GM23338 (cell line): ENCODE measurements at regions not wholly inside any gene's neighbourhood (a gene's known extent, or its start where the extent isn't known, plus 50 kb on each side); places are given as distances from the start of the nearest gene placed in this dataset.

Experiments used
- ATAC-seq: fragments of 200-7000 bp; cut with Tn5 transposase; 3 replicates; pipeline ENCODE4 v1.9.1; 2020
- DNase-seq: peaks from one replicate; pipeline ENCODE4 v3.0.0-alpha.2; 2015; ENCODE audit warnings: low spot score
- H2AFZ ChIP-seq: fragments of 200-600 bp; sonication (generic); 2 replicates; pipeline ENCODE4 v1.8.0; 2016; ENCODE audit warnings: antibody characterized with exemption, mild to moderate bottlenecking, moderate library complexity
- H3F3A ChIP-seq: fragments of 200-600 bp; sonication (generic); replicated peaks from 2 replicates; pipeline ENCODE4 v1.8.0; 2017; ENCODE audit warnings: antibody characterized with exemption, mixed run types, low read depth
- H3K27ac ChIP-seq: fragments of 200-600 bp; sonication (generic); 2 replicates; pipeline ENCODE4 v1.6.1; 2016; ENCODE audit warnings: low read depth
- H3K27me3 ChIP-seq: fragments of 200-600 bp; sonication (generic); 2 replicates; pipeline ENCODE4 v1.8.0; 2016; ENCODE audit warnings: mild to moderate bottlenecking, mixed run types, moderate library complexity; ENCODE audit not compliant: insufficient read depth
- H3K36me3 ChIP-seq: fragments of 200-600 bp; sonication (generic); 2 replicates; pipeline ENCODE4 v1.8.0; 2016; ENCODE audit warnings: mild to moderate bottlenecking; ENCODE audit not compliant: insufficient read depth
- H3K4me1 ChIP-seq: fragments of 200-600 bp; sonication (generic); 2 replicates; pipeline ENCODE4 v1.8.0; 2016; ENCODE audit warnings: mild to moderate bottlenecking, moderate library complexity; ENCODE audit not compliant: insufficient read depth
- H3K4me2 ChIP-seq: fragments of 200-600 bp; sonication (generic); 2 replicates; pipeline ENCODE4 v1.7.1; 2017; ENCODE audit warnings: mixed run types
- H3K4me3 ChIP-seq: fragments of 200-600 bp; sonication (generic); 2 replicates; pipeline ENCODE4 v1.6.1; 2016; ENCODE audit warnings: mixed run types
- H3K79me2 ChIP-seq: fragments of 200-600 bp; sonication (generic); replicated peaks from 2 replicates; pipeline ENCODE4 v1.8.0; 2017; ENCODE audit warnings: mild to moderate bottlenecking; ENCODE audit not compliant: insufficient read depth
- H3K9me2 ChIP-seq: fragments of 200-600 bp; sonication (generic); 2 replicates; pipeline ENCODE4 v1.8.0; 2017; ENCODE audit not compliant: insufficient read depth
- H4K20me1 ChIP-seq: fragments of 200-600 bp; sonication (generic); replicated peaks from 2 replicates; pipeline ENCODE4 v1.8.0; 2017; ENCODE audit warnings: mild to moderate bottlenecking; ENCODE audit not compliant: insufficient read depth
- H3K27ac Mint-ChIP-seq: 2 replicates; pipeline ENCODE4 v1.8.0; 2020; ENCODE audit warnings: inconsistent platforms, mild to moderate bottlenecking, moderate library complexity, mixed read lengths
- H3K27me3 Mint-ChIP-seq: 3 replicates; pipeline ENCODE4 v1.8.0; 2022; ENCODE audit warnings: low read depth, mild to moderate bottlenecking, moderate library complexity, mixed read lengths, inconsistent platforms; ENCODE audit not compliant: insufficient read depth, poor library complexity
- H3K36me3 Mint-ChIP-seq: 3 replicates; pipeline ENCODE4 v1.8.0; 2021; ENCODE audit warnings: low read depth, mild to moderate bottlenecking, inconsistent platforms, moderate library complexity, mixed read lengths
- H3K4me1 Mint-ChIP-seq: 3 replicates; pipeline ENCODE4 v1.8.0; 2020; ENCODE audit warnings: mild to moderate bottlenecking, inconsistent platforms, mixed read lengths
- H3K4me3 Mint-ChIP-seq: 3 replicates; pipeline ENCODE4 v1.8.0; 2021; ENCODE audit warnings: moderate library complexity, mild to moderate bottlenecking, inconsistent platforms, mixed read lengths
- H3K9me3 Mint-ChIP-seq: 3 replicates; pipeline ENCODE4 v1.8.0; 2020; ENCODE audit warnings: moderate library complexity, mild to moderate bottlenecking, inconsistent platforms, mixed read lengths
- CREB1 ChIP-seq: fragments of 250-450 bp; sonication (Bioruptor Pico); IDR thresholded peaks from 2 replicates; pipeline ENCODE4 v1.5.0; 2020; ENCODE audit warnings: low read depth, mild to moderate bottlenecking, moderate library complexity
- CTCF ChIP-seq, 2 experiments: fragments of 200-600 bp in 1 of 2; sonication (generic) in 1 of 2; conservative IDR thresholded peaks; 2 replicates each; pipeline versions ENCODE4 v1.5.1 to v1.6.1; 2016 to 2017; ENCODE audit warnings: antibody characterized with exemption in 2 of 2, low read depth in 2 of 2, mild to moderate bottlenecking in 2 of 2, moderate library complexity in 1 of 2
- EZH2 ChIP-seq: fragments of 200-600 bp; sonication (generic); IDR thresholded peaks from one replicate; pipeline ENCODE4 v1.8.0; 2017; ENCODE audit warnings: antibody characterized with exemption, mild to moderate bottlenecking, low read depth; ENCODE audit not compliant: unreplicated experiment
- EZH2phosphoT487 ChIP-seq: fragments of 200-600 bp; sonication (generic); IDR thresholded peaks from one replicate; pipeline ENCODE4 v1.8.1; 2018; ENCODE audit warnings: antibody characterized with exemption; ENCODE audit not compliant: unreplicated experiment
- JUNB ChIP-seq: IDR thresholded peaks from one replicate; pipeline ENCODE4 v1.6.1; 2016; ENCODE audit warnings: antibody characterized with exemption; ENCODE audit not compliant: unreplicated experiment
- NANOG ChIP-seq: IDR thresholded peaks from 2 replicates; pipeline ENCODE4 v1.6.1; 2016; ENCODE audit warnings: antibody characterized with exemption, borderline replicate concordance
- POLR2AphosphoS5 ChIP-seq: IDR thresholded peaks from 2 replicates; pipeline ENCODE4 v1.6.1; 2016; ENCODE audit warnings: antibody characterized with exemption, low read depth
- STAT1 ChIP-seq: IDR thresholded peaks from one replicate; pipeline ENCODE4 v1.6.1; 2016; ENCODE audit warnings: antibody characterized with exemption; ENCODE audit not compliant: unreplicated experiment
- ZNF114 ChIP-seq: fragments of 250-450 bp; sonication (Bioruptor Pico); IDR thresholded peaks from 2 replicates; pipeline ENCODE4 v1.5.0; 2020; ENCODE audit warnings: mild to moderate bottlenecking, moderate library complexity
- ZNF331 ChIP-seq: fragments of 250-450 bp; sonication (Bioruptor Pico); IDR thresholded peaks from 2 replicates; pipeline ENCODE4 v1.5.0; 2020; ENCODE audit warnings: low read depth, mild to moderate bottlenecking, moderate library complexity
- ZNF462 ChIP-seq: fragments of 250-450 bp; sonication (Bioruptor Pico); IDR thresholded peaks from 2 replicates; pipeline ENCODE4 v1.5.0; 2020; ENCODE audit warnings: mild to moderate bottlenecking, moderate library complexity
- TF ChIP-seq, protein P1 (sequence below): IDR thresholded peaks from one replicate; pipeline ENCODE4 v1.6.1; 2018; ENCODE audit warnings: antibody characterized with exemption; ENCODE audit not compliant: unreplicated experiment
- TF ChIP-seq, protein P2 (sequence below): IDR thresholded peaks from 2 replicates; pipeline ENCODE4 v1.6.1; 2016; ENCODE audit warnings: antibody characterized with exemption

GRCh38 chr14:76643887-76644286, 117.4 kb upstream of the VASH1 start:
- H3K27ac ChIP-seq, result no peak overlapping the region
- H3K4me1 Mint-ChIP-seq, result peaks cover 10% of the 10 kb centered on the region; the same call in 2 of the 3 replicates

More at GRCh38 chr14:76643887-76644286, 117.4 kb upstream of the VASH1 start:
- no peaks in the 10 kb centered on the region for H4K20me1 ChIP-seq
- peaks cover 4% of the 10 kb centered on the region; the same call in 1 of the 2 replicates for H3K4me1 ChIP-seq
- Mint-ChIP-seq H3K4me3 (no peak overlapping the region), H3K36me3 (no peaks in the 10 kb centered on the region), H3K9me3 (no peaks in the 10 kb centered on the region), H3K27me3 (peaks cover 9% of the 10 kb centered on the region), H3K27ac (no peak overlapping the region)
- no peaks in the 10 kb centered on the region for H3K36me3 ChIP-seq
- peak; percentile 41 for ATAC-seq
- no peaks in the 10 kb centered on the region for H3K27me3 ChIP-seq
- H3F3A ChIP-seq, result no peaks in the 10 kb centered on the region
- H2AFZ ChIP-seq, result 0 out of 2 replicates have a peak overlapping the region, but pooled peaks have one; percentile 28
- no peaks in the 10 kb centered on the region for H3K9me2 ChIP-seq
- peak; percentile 26 for DNase-seq
- H3K4me2 ChIP-seq, result 0 out of 2 replicates have a peak overlapping the region, but pooled peaks have one; percentile 26
- no peaks in the 10 kb centered on the region for H3K79me2 ChIP-seq
- TF ChIP-seq ZNF331 (CRISPR knock-in tag) (no peak), NANOG (no peak), JUNB (no peak), ZNF114 (no peak), STAT1 (no peak), CTCF (conservative IDR thresholded peaks at IDR 0.05; ENCODE audit: low read depth in 2 of 2) (no peak), ZNF462 (CRISPR knock-in tag) (no peak), EZH2phosphoT487 (no peak), CREB1 (no peak), POLR2AphosphoS5 (no peak), EZH2 (no peak)
- TF ChIP-seq, protein P1, sequence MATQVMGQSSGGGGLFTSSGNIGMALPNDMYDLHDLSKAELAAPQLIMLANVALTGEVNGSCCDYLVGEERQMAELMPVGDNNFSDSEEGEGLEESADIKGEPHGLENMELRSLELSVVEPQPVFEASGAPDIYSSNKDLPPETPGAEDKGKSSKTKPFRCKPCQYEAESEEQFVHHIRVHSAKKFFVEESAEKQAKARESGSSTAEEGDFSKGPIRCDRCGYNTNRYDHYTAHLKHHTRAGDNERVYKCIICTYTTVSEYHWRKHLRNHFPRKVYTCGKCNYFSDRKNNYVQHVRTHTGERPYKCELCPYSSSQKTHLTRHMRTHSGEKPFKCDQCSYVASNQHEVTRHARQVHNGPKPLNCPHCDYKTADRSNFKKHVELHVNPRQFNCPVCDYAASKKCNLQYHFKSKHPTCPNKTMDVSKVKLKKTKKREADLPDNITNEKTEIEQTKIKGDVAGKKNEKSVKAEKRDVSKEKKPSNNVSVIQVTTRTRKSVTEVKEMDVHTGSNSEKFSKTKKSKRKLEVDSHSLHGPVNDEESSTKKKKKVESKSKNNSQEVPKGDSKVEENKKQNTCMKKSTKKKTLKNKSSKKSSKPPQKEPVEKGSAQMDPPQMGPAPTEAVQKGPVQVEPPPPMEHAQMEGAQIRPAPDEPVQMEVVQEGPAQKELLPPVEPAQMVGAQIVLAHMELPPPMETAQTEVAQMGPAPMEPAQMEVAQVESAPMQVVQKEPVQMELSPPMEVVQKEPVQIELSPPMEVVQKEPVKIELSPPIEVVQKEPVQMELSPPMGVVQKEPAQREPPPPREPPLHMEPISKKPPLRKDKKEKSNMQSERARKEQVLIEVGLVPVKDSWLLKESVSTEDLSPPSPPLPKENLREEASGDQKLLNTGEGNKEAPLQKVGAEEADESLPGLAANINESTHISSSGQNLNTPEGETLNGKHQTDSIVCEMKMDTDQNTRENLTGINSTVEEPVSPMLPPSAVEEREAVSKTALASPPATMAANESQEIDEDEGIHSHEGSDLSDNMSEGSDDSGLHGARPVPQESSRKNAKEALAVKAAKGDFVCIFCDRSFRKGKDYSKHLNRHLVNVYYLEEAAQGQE, result no peak
- TF ChIP-seq, protein P2, sequence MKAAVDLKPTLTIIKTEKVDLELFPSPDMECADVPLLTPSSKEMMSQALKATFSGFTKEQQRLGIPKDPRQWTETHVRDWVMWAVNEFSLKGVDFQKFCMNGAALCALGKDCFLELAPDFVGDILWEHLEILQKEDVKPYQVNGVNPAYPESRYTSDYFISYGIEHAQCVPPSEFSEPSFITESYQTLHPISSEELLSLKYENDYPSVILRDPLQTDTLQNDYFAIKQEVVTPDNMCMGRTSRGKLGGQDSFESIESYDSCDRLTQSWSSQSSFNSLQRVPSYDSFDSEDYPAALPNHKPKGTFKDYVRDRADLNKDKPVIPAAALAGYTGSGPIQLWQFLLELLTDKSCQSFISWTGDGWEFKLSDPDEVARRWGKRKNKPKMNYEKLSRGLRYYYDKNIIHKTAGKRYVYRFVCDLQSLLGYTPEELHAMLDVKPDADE, result no peak
- H3K4me3 ChIP-seq, result no peak overlapping the region
